Neuronal stem cell (in vitro differentiated cells): ENCODE measurements at regions not wholly inside any gene's neighbourhood (a gene's known extent, or its start where the extent isn't known, plus 50 kb on each side); places are given as distances from the start of the nearest gene placed in this dataset.

Experiments used
- DNase-seq: peaks from one replicate; pipeline ENCODE4 v3.0.0-alpha.2; 2013; ENCODE audit warnings: low spot score
- H2AFZ ChIP-seq: one replicate; pipeline ENCODE4 v1.6.1; 2013; ENCODE audit warnings: mild to moderate bottlenecking, low read length, inconsistent platforms
- H2AK5ac ChIP-seq: 2 replicates; pipeline ENCODE4 v1.6.1; 2013; ENCODE audit warnings: low read depth, mild to moderate bottlenecking, inconsistent platforms, low read length, moderate library complexity, mixed read lengths
- H2BK120ac ChIP-seq: 2 replicates; pipeline ENCODE4 v1.6.1; 2013; ENCODE audit warnings: low read depth, mild to moderate bottlenecking, inconsistent platforms, low read length, moderate library complexity, mixed read lengths
- H2BK12ac ChIP-seq: one replicate; pipeline ENCODE4 v1.6.1; 2013; ENCODE audit warnings: low read length, inconsistent platforms
- H2BK15ac ChIP-seq: 2 replicates; pipeline ENCODE4 v1.6.1; 2013; ENCODE audit warnings: mild to moderate bottlenecking, low read length, inconsistent platforms, mixed read lengths
- H2BK5ac ChIP-seq: one replicate; pipeline ENCODE4 v1.6.1; 2013; ENCODE audit warnings: inconsistent platforms, mild to moderate bottlenecking, low read length, moderate library complexity
- H3K14ac ChIP-seq: one replicate; pipeline ENCODE4 v1.6.1; 2013; ENCODE audit warnings: low read length, inconsistent platforms
- H3K18ac ChIP-seq: 2 replicates; pipeline ENCODE4 v1.6.1; 2013; ENCODE audit warnings: low read length, inconsistent platforms
- H3K23ac ChIP-seq: 2 replicates; pipeline ENCODE4 v1.6.1; 2013; ENCODE audit warnings: low read depth, mild to moderate bottlenecking, mixed read lengths, low read length, inconsistent platforms; ENCODE audit not compliant: poor library complexity
- H3K27ac ChIP-seq: replicated peaks from 3 replicates; pipeline ENCODE4 v1.5.1; 2013; ENCODE audit warnings: low read length, inconsistent platforms
- H3K27me3 ChIP-seq, 3 experiments: 2 replicates each; pipeline ENCODE4 v1.6.1; 2013; ENCODE audit warnings: low read length in 3 of 3, mild to moderate bottlenecking in 2 of 3, inconsistent platforms in 1 of 3, low read depth in 1 of 3, mixed read lengths in 1 of 3, moderate library complexity in 1 of 3; ENCODE audit not compliant: control insufficient read depth in 3 of 3, insufficient read depth in 3 of 3
- H3K36me3 ChIP-seq, 2 donors: replicated peaks in 1 of 2; 2 replicates each; pipeline ENCODE4 v1.6.1; 2013; ENCODE audit warnings: low read length in 2 of 2; ENCODE audit not compliant: control insufficient read depth in 2 of 2, insufficient read depth in 2 of 2
- H3K4ac ChIP-seq: 2 replicates; pipeline ENCODE4 v1.6.1; 2013; ENCODE audit warnings: inconsistent platforms, mild to moderate bottlenecking, low read length, moderate library complexity
- H3K4me1 ChIP-seq, 2 donors: 1 replicate in 1 of 2; 2 replicates in 1 of 2; pipeline ENCODE4 v1.6.1; 2013; ENCODE audit warnings: low read length in 2 of 2, low read depth in 1 of 2; ENCODE audit not compliant: control insufficient read depth in 2 of 2, insufficient read depth in 1 of 2
- H3K4me2 ChIP-seq: one replicate; pipeline ENCODE4 v1.6.1; 2013; ENCODE audit warnings: mild to moderate bottlenecking, low read length, inconsistent platforms; ENCODE audit not compliant: insufficient read depth, poor library complexity, severe bottlenecking
- H3K4me3 ChIP-seq, 2 donors: 2 replicates each; pipeline ENCODE4 v1.5.1; 2013; ENCODE audit warnings: low read length in 2 of 2, mild to moderate bottlenecking in 2 of 2, inconsistent platforms in 1 of 2, moderate library complexity in 1 of 2
- H3K79me1 ChIP-seq: one replicate; pipeline ENCODE4 v1.6.1; 2013; ENCODE audit warnings: low read depth, mild to moderate bottlenecking, inconsistent platforms, low read length, moderate library complexity
- H3K9ac ChIP-seq: one replicate; pipeline ENCODE4 v1.6.1; 2013; ENCODE audit warnings: mild to moderate bottlenecking, low read depth, low read length, inconsistent platforms; ENCODE audit not compliant: poor library complexity
- H3K9me3 ChIP-seq, 2 donors: replicated peaks in 1 of 2; 2 replicates each; pipeline versions ENCODE3 to v1.6.1; 2013; ENCODE audit warnings: low read length in 2 of 2, mild to moderate bottlenecking in 2 of 2, inconsistent platforms in 1 of 2, low read depth in 1 of 2, mixed read lengths in 1 of 2, moderate library complexity in 1 of 2; ENCODE audit not compliant: control insufficient read depth in 2 of 2, insufficient read depth in 1 of 2
- H4K8ac ChIP-seq: one replicate; pipeline ENCODE4 v1.6.1; 2013; ENCODE audit warnings: low read depth, mild to moderate bottlenecking, inconsistent platforms, low read length, moderate library complexity
- H4K91ac ChIP-seq: one replicate; pipeline ENCODE4 v1.6.1; 2013; ENCODE audit warnings: low read length, low read depth, mild to moderate bottlenecking, inconsistent platforms; ENCODE audit not compliant: poor library complexity
- WGBS, 2 donors: extraction: QIAGEN DNeasy Blood & Tissue Kit; methylation state at CpG; one replicate each; pipeline ENCODE4 v1.1.7; 2013; ENCODE audit warnings: missing lambda C conversion rate in 2 of 2, mixed read lengths in 1 of 2; ENCODE audit not compliant: insufficient read length in 2 of 2, insufficient replicate concordance in 1 of 2; ENCODE audit errors: extremely low coverage in 2 of 2; 5-methylcytosine and 5-hydroxymethylcytosine counted together

DNA sequence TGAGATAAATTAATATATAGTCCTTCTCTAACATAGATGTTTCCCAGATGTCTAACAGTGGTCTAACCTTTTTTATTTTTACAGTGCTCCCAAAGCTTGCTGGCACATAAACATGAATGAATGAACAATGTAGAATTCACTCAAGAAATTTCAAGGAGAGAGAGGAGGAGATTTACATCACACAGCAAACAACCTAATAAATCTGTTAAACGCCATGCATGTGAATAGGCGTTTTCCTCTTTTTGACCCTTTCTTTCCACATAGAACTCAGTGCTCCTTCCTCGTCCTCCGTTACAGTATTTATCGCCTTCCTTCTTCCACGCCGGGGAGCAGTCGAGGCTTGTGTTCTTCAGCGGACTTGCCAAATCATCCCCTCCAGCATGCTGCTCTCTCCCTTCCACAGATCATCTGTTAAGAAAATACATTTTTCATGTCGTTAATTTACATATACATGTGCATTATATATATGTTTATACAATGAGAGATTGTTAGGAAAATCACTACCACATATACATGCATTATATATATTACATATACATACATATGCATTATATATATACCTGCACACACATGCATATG is 93.0 kb downstream of the SLC35B3 start:
- Histone ChIP-seq H4K8ac (no peak overlapping the region), H3K27ac (no peak overlapping the region), H4K91ac (no peak overlapping the region), H2BK15ac (no peak overlapping the region), H3K23ac (no peak overlapping the region), H3K4me1 (peaks cover 0 to 3% of the 10 kb centered on the region in 2 donors), H3K27me3 (no peaks in the 10 kb centered on the region), H3K9me3 (no peaks in the 10 kb centered on the region), H3K14ac (no peak overlapping the region), H3K4me2 (no peak overlapping the region), H3K36me3 (no peaks in the 10 kb centered on the region), H3K9ac (no peak overlapping the region), H2BK120ac (no peak overlapping the region), H2AFZ (no peak overlapping the region), H2AK5ac (no peak overlapping the region), H3K79me1 (no peaks in the 10 kb centered on the region), H3K18ac (no peak overlapping the region), H2BK12ac (no peak overlapping the region), H3K4me3 (no peak overlapping the region), H2BK5ac (no peak overlapping the region), H3K4ac (no peak overlapping the region)
- no CpG with 5 or more reads among the region's 10 CpGs for WGBS, 2 donors
- no peak for DNase-seq

DNA sequence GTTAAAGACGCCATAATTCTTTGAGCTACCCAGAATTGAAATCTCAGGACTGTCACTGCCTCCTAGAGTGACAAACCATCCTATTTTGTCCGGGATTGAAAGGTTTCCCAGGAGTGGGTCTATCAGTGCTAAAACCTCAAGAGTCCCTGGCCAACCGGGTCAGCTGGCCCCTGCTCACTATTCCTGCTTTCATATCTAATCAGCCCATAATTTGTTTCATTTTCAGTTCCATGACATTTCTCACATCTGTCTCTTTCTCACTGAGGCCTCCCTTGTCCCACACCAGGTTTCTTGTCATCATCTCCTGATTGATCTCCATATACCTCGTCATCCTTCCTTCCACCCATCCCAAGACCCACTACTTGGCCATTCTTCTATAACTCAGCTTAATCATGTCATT is 98.2 kb downstream of the SLC35B3 start:
- Histone ChIP-seq H2BK12ac (no peak overlapping the region), H3K9ac (no peak overlapping the region), H3K4ac (no peak overlapping the region), H3K4me1 (peaks cover 0 to 5% of the 10 kb centered on the region in 2 donors), H2AK5ac (no peak overlapping the region), H2BK15ac (no peak overlapping the region), H3K23ac (no peak overlapping the region), H3K79me1 (no peaks in the 10 kb centered on the region), H3K4me3 (no peak overlapping the region), H3K18ac (no peak overlapping the region), H3K9me3 (no peaks in the 10 kb centered on the region), H2BK120ac (no peak overlapping the region), H2BK5ac (no peak overlapping the region), H4K91ac (no peak overlapping the region), H2AFZ (no peak overlapping the region), H3K14ac (no peak overlapping the region), H3K27me3 (no peaks in the 10 kb centered on the region), H3K4me2 (no peak overlapping the region), H3K36me3 (no peaks in the 10 kb centered on the region), H4K8ac (no peak overlapping the region), H3K27ac (no peak overlapping the region)
- DNase-seq = no peak
- WGBS, 2 donors = no CpG with 5 or more reads among the region's 4 CpGs

- H3K4me2 ChIP-seq = no peak overlapping the region
- H2BK120ac ChIP-seq = no peak overlapping the region
- no CpG with 5 or more reads among the region's 11 CpGs for WGBS, 2 donors
Observed at GRCh38 chr6:8336406-8337057, 98.8 kb downstream of the SLC35B3 start.

GRCh38 chr6:8335896-8336295 is 99.4 kb downstream of the SLC35B3 start:
- Histone ChIP-seq H3K4me2 (no peak overlapping the region), H3K14ac (no peak overlapping the region), H3K23ac (no peak overlapping the region), H2AFZ (no peak overlapping the region), H3K4me1 (peaks cover 0 to 3% of the 10 kb centered on the region in 2 donors), H2BK15ac (no peak overlapping the region), H3K4me3 (no peak overlapping the region), H3K27ac (no peak overlapping the region), H2BK120ac (no peak overlapping the region), H3K4ac (no peak overlapping the region), H4K8ac (no peak overlapping the region), H4K91ac (no peak overlapping the region), H3K27me3 (no peaks in the 10 kb centered on the region), H3K18ac (no peak overlapping the region), H3K36me3 (no peaks in the 10 kb centered on the region), H2BK5ac (no peak overlapping the region), H3K79me1 (no peaks in the 10 kb centered on the region), H2AK5ac (no peak overlapping the region), H3K9ac (no peak overlapping the region), H3K9me3 (no peaks in the 10 kb centered on the region), H2BK12ac (no peak overlapping the region)
- no CpG with 5 or more reads among the region's 7 CpGs for WGBS, 2 donors
- DNase-seq = no peak

More at GRCh38 chr6:8336406-8337057, 98.8 kb downstream of the SLC35B3 start:
- Histone ChIP-seq H2AFZ (no peak overlapping the region), H3K18ac (no peak overlapping the region), H3K4ac (no peak overlapping the region), H4K8ac (no peak overlapping the region), H3K79me1 (no peaks in the 10 kb centered on the region), H3K27ac (no peak overlapping the region), H4K91ac (no peak overlapping the region), H3K36me3 (no peaks in the 10 kb centered on the region), H3K23ac (no peak overlapping the region), H2BK15ac (no peak overlapping the region), H3K27me3 (no peaks in the 10 kb centered on the region), H2BK5ac (no peak overlapping the region), H3K9ac (no peak overlapping the region), H3K14ac (no peak overlapping the region), H3K4me3 (no peak overlapping the region), H3K9me3 (no peaks in the 10 kb centered on the region), H3K4me1 (peaks cover 0 to 5% of the 10 kb centered on the region in 2 donors), H2BK12ac (no peak overlapping the region), H2AK5ac (no peak overlapping the region)
- DNase-seq = no peak
